ENCODE measurements at regions not wholly inside any gene's neighbourhood (a gene's known extent, or its start where the extent isn't known, plus 50 kb on each side); places are given as distances from the start of the nearest gene placed in this dataset.

- no peak for DNase-seq (ENCODE audit: extremely low read depth in 1 of 2, low read depth in 1 of 2)
Observed at GRCh38 chr14:54339771-54340170, 57.0 kb upstream of the CDKN3 start.

DNA sequence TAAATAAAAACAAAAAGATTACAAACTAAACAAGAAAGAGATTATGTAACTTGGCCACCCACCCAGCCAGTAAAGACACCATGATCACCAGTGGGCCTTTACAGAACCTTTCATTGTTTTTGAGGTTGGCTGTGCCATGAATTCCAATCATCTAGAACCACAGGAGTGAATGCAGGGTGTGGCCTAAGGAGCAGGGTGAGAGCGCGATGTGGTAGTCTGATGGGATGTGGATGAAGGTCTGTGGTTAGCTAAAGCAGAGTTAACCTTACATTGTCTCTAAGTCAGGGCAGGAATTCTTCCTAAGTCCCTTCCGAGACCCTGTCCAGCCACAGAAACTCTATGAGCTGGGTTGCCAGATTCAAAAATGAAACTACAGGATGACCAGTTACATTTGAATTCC lies 54.0 kb upstream of the CDKN3 start:
- DNase-seq (ENCODE audit: extremely low read depth in 1 of 2, low read depth in 1 of 2): no peak

DNA sequence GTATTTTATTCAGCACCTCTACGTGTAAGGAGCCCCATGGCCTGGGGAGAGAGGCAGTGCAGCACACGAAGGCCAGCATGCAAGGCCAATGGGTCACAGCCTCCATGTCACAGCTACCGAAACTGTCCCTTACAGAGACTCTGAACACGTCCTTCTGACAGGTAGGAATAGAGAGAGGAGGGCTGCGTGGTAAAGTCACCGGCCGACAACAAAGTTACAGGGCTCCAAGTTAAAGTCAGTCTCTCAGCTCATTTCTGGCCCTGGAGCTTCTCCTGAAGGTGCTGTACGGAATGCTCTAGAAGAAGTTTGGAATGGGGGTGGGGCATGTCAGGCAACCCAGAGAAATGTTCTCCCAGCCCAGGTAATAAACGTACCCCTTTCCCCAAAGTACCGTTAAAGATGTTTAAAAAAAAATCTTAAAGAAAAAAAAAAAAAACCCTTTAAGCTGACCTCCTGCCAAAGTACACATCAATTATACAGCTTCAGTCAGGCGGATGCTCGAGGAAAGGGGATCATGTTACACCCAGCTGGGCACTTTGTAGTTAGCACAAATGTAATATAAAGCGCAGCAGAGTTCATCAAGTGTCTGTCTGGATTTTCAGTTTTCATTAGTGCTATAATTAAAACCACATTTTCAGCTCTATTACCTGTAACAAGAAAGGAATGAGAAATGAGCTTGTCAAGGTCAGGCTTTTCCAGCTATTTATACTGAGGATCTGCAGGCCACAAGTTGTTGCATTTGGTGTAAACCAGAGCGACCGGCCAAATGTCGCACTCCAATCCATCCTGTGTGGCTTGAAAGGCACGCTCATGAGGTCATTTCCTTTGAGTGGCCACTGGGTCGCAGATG lies 53.3 kb upstream of the CDKN3 start:
- DNase-seq (ENCODE audit: extremely low read depth in 1 of 2, low read depth in 1 of 2): no peak

- no peak for DNase-seq (ENCODE audit: extremely low read depth in 1 of 2, low read depth in 1 of 2)
Observed at GRCh38 chr14:54344445-54344844, 52.4 kb upstream of the CDKN3 start.

- no peak for DNase-seq (ENCODE audit: extremely low read depth in 1 of 2, low read depth in 1 of 2)
Observed at GRCh38 chr14:54346257-54346656, 50.5 kb upstream of the CDKN3 start.
